ENCODE measurements at regions not wholly inside any gene's neighbourhood (a gene's known extent, or its start where the extent isn't known, plus 50 kb on each side); places are given as distances from the start of the nearest gene placed in this dataset.

DNA sequence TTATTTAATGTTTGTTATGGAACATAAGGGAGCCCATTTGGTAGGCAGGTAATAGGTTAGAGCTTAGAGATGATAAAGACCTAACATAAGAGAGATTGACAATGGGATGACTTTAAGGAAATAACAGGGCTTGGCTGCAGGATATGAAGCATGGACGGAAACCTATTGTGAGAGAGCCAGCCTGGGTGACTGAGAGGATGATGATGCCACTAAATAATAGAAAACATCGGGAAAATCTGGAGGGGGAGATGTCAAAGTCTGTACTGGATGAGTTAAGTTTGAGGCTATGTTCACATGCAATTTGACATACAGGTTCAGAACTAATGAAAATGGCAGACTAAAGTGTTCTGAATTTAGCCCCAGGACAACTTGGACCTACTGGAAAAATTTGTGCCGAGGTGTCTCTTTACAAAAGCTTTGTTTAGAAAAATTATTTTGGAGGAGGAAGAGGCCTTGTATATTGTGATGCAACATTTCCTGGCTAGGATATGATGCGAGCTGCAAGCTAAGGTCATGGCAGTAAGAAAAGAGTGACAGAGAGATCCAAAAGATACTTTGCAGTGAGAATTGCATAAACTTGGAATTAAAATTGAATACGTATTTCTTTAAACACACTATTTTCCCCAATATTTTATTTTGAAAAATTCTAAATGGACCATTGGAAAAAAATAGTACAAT, 339.3 kb upstream of the PLET1 start:
- H3K9me3 ChIP-seq, result no peaks in the 10 kb centered on the region
- no peak for DNase-seq (ENCODE audit: low spot score)
- TF ChIP-seq, protein P1, sequence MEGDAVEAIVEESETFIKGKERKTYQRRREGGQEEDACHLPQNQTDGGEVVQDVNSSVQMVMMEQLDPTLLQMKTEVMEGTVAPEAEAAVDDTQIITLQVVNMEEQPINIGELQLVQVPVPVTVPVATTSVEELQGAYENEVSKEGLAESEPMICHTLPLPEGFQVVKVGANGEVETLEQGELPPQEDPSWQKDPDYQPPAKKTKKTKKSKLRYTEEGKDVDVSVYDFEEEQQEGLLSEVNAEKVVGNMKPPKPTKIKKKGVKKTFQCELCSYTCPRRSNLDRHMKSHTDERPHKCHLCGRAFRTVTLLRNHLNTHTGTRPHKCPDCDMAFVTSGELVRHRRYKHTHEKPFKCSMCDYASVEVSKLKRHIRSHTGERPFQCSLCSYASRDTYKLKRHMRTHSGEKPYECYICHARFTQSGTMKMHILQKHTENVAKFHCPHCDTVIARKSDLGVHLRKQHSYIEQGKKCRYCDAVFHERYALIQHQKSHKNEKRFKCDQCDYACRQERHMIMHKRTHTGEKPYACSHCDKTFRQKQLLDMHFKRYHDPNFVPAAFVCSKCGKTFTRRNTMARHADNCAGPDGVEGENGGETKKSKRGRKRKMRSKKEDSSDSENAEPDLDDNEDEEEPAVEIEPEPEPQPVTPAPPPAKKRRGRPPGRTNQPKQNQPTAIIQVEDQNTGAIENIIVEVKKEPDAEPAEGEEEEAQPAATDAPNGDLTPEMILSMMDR (IDR thresholded peaks at IDR 0.05), result no peak

DNA sequence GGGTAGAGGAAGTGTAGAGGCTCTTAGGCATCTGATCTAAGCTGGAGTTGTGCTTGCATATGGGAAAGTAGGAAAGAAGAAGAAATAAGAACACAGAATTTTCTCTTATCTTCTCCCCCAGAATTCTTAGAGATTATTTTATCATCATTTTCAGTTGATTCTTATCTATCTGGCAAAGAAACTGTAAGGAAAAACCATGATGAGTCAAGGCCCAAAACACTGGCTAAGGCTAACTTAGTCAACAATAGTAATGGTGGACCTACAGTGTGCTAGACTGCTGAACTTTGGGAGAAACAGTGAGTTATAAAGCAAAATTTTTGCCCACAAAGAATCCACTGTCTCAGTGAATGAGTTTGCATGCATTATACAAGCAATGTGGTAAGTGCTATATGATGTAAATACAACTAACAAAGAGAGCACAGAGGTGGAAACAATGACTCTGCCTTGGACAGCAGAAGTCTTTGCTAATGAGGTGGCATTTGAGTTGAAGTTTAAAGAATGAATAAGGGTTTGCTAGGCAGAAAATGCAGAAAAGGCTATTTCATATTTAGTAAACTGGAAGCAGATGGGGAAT, 344.5 kb upstream of the PLET1 start:
- Histone ChIP-seq H3K4me1 (no peaks in the 10 kb centered on the region), H3K9me3 (no peaks in the 10 kb centered on the region), H3K36me3 (no peaks in the 10 kb centered on the region), H3K27me3 (no peaks in the 10 kb centered on the region), H3K27ac (no peak overlapping the region), H3K4me3 (no peak overlapping the region)
- TF ChIP-seq, protein P1 (IDR thresholded peaks at IDR 0.05), result no peak
- DNase-seq (ENCODE audit: low spot score), result no peak

More for the DNA sequence above, 339.3 kb upstream of the PLET1 start:
- H3K36me3 ChIP-seq, result no peaks in the 10 kb centered on the region
- H3K4me1 ChIP-seq, result no peaks in the 10 kb centered on the region
- H3K27ac ChIP-seq, result no peak overlapping the region
- H3K4me3 ChIP-seq, result no peak overlapping the region
- no peaks in the 10 kb centered on the region for H3K27me3 ChIP-seq

DNA sequence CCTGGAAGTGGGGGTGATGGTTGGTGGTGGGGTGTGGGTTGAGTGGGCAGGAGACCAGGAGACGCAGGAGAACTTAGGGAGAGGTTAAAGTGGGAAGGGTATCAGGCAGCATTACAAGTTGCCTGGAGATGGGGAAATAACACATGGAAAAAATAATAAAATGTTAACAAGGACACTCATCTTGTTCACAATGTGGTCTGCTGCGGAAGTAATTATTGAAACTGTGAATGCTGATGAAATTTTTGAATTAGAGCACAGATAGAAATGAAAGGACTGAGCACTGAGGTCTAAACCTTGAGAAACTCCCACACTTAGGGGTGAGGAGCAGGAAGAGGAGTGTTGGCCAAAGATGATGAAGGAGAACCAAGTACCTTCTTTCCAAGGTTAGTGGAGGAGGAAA, 346.0 kb upstream of the PLET1 start:
- Histone ChIP-seq H3K4me3 (no peak overlapping the region), H3K27me3 (no peaks in the 10 kb centered on the region), H3K27ac (no peak overlapping the region), H3K4me1 (peaks cover 0 to 13% of the 10 kb centered on the region in 2 donors), H3K36me3 (no peaks in the 10 kb centered on the region), H3K9me3 (no peaks in the 10 kb centered on the region)
- no peak for DNase-seq (ENCODE audit: low spot score)
- TF ChIP-seq, protein P1 (IDR thresholded peaks at IDR 0.05), result no peak

DNA sequence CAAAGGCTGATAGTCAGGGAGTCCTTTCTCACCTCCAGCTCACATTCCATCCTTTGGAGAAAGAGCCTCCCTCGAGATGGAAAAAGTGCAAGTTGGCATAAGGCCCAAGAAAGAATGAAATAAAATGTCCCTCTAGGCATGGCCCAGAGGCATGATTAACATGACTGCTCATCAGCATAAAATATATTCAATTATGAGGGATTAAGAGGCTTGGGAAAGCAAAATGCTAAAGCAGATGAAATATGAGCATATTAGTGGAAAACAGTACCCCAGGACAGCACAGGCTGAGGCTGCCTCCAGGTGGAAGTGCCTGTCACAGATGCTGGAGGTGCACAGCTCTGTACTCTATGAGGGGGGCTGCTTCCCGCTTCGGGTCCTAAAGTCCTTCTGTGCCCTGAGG, 347.8 kb upstream of the PLET1 start:
- Histone ChIP-seq H3K4me1 (peaks cover 0 to 32% of the 10 kb centered on the region in 2 donors), H3K9me3 (no peaks in the 10 kb centered on the region), H3K36me3 (no peaks in the 10 kb centered on the region), H3K27ac (no peak overlapping the region), H3K4me3 (no peak overlapping the region), H3K27me3 (no peaks in the 10 kb centered on the region)
- TF ChIP-seq, protein P1 (IDR thresholded peaks at IDR 0.05), result no peak
- DNase-seq (ENCODE audit: low spot score), result no peak

DNA sequence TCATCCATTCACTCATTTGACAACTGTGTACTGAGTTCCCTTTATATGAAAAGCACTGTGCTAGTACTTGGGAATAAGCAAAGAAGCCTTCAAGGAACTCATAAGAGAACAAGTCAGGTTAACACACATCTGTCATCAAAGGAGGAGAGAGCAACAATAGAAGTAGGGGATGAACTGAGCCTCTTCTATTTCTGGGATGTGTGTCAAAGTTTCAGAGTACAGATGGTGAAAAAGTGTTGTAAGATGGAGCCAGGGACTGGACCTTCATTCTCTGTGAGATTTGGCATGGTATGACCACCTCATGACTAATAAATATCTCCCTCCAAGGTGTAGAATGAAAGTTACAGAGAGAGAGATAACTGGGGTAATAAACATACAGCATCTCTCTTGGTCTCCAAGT, 349.8 kb upstream of the PLET1 start:
- Histone ChIP-seq H3K4me1 (peaks cover 0 to 35% of the 10 kb centered on the region in 2 donors), H3K27me3 (no peaks in the 10 kb centered on the region), H3K4me3 (no peak overlapping the region), H3K27ac (no peak overlapping the region), H3K9me3 (no peaks in the 10 kb centered on the region), H3K36me3 (no peaks in the 10 kb centered on the region)
- no peak for DNase-seq (ENCODE audit: low spot score)
- TF ChIP-seq, protein P1 (IDR thresholded peaks at IDR 0.05), result no peak
